Urothelium cell line (cell line): ENCODE measurements at regions not wholly inside any gene's neighbourhood (a gene's known extent, or its start where the extent isn't known, plus 50 kb on each side); places are given as distances from the start of the nearest gene placed in this dataset.

Experiments
- DNase-seq: peaks from one replicate; pipeline ENCODE4 v3.0.0; 2011; ENCODE audit warnings: low spot score, mixed read lengths
- FAIRE-seq: peaks from 2 replicates; lab custom pipeline; 2011; peaks lifted over from hg19 to GRCh38; lab: Jason Lieb, UNC

DNA sequence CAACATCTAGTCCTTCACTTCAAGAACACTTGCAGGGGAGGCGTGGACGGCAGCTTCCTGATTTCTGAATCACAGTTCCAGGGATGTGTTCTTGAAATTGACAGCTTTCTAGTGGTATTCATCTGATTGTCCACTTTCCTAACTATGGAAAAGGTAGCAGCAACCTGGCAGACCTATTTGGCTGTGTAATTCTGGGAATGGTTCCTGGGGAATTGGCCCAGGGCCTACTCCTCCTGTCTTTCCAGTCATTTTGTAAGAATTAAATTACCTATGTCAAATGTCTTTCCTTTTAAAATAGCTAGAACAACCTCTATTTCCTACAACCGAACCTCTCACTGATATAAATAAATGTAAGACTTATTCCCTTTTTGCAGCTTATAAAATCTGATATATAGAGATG lies 85.5 kb upstream of the RSPO3 start:
- FAIRE-seq, result no peak

DNA sequence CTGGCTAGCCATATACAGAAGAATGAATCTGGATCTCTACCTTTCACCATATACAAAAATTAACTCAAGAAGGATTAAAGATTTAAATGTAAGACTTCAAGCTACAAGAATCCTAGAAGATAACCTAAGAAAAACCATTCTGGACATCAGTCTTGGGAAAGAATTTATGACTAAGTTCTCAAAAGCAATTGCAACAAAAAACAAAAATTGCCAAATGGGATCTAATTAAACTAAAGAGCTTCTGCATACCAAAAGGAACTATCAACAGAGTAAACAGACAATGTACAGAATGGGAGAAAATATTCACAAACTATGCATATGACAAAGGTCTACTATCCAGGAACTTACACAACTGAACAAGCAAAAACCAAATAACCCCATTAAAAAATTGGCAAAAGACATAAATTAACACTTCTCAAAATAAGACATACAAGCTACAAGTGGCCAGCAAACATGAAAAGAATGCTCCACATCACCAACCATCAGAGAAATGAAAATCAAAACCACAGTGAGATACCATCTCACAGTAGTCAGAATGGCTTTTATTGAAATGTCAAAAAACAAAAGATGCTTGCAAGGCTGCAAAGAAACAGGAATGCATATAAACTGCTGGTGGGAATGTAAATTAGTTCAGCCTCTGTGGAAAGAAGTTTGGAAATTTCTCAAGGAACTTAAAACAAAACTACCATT lies 66.8 kb upstream of the RSPO3 start:
- DNase-seq (peak; percentile 11), FAIRE-seq (no peak)

More for the DNA sequence above, 85.5 kb upstream of the RSPO3 start:
- no peak for DNase-seq

- DNase-seq (no peak), FAIRE-seq (peak; percentile 30)
Observed at GRCh38 chr6:127053032-127053874, 65.2 kb upstream of the RSPO3 start.

GRCh38 chr6:127053875-127054235 lies 64.6 kb upstream of the RSPO3 start:
- DNase-seq (no peak), FAIRE-seq (no peak)

- FAIRE-seq, result peak; percentile 32
- peak; percentile 41 for DNase-seq
Observed at GRCh38 chr6:127058027-127058426, 60.4 kb upstream of the RSPO3 start.

DNA sequence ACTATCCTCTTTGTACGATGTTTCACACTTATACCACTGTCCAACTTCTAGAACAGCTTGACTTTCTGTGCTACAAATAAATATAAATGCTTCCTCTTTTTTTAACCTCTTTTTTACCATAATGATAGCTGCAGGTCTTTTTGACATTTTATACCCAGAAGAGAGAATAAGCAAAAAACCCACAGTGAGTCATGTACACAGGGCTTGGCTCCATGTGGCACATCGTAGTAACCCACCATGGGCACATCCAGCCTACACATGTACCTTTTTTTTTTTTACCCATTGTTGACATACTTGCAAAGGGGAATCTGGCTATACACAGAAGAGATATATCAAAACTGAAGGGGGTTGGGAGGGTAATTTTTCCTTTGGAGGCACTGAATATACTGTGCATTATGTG lies 59.5 kb upstream of the RSPO3 start:
- no peak for DNase-seq
- no peak for FAIRE-seq
